SK-N-DZ (cell line): ENCODE measurements at regions not wholly inside any gene's neighbourhood (a gene's known extent, or its start where the extent isn't known, plus 50 kb on each side); places are given as distances from the start of the nearest gene placed in this dataset.
"Not testable (repeated sequence)": the region's sequence is repeated elsewhere in the genome, so short reads cannot be mapped to it uniquely, and the experiment has no call there.

Experiments used
- DNase-seq: peaks from one replicate; pipeline ENCODE4 v3.0.0-alpha.2; 2015; ENCODE audit warnings: low spot score

DNA sequence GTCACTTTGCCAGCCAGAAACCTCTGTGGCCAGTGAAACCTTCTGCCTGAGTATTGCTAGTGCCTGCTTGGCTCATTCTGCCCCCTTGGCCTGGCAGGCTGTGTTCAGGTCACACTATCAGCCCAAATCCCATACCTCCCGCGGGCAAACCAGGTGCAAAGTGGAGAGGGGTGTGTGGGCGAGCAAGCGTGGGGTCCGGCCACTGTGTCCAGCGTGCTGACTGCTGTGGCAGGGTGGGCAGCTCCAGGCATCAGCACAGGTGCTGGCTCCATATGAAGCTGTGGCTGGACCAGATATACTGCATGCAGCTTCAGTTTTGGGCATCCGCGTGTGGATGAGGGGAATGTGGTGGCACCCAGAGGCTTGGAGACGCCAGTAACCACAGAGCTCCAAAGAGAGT is 576.5 kb upstream of the EDIL3 start:
- no peak for DNase-seq

DNA sequence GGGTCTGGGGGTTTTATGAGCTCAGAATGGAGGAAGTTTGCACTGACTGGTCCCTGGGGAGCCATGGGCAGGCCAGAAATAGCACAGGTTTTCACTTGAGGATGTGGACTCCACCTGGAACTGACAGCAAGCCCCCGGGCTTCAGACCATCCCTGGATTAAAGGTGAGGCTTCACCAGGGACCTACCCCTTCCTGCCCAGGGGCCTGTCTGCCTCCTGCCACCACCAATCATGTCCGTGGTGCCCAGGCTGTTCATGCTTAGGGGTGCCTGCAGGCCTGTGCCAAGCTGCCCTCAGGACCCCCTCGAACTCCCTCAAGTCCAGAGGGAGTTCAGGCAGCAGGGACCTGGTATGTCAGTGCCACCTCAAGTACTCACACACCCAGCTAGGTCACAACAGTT is 577.2 kb upstream of the EDIL3 start:
- DNase-seq: no peak

DNA sequence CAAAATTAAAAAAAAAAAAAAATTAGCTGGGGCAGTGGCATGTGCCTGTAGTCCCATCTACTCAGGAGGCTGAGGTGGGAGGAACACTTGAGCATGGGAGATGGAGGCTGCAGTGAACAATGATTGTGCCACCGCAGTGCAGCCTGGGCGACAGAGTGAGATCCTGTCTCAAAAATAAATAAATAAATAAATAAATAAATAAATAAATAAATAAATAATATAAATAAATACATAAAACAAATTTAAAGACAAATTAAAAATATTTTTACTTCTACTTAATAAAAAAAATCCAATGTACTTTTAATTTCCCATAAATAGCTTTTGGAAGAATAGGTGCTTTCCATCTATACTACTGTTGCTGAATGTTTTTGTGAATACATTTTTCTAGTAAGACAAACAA is 598.4 kb upstream of the EDIL3 start:
- DNase-seq: no peak

DNA sequence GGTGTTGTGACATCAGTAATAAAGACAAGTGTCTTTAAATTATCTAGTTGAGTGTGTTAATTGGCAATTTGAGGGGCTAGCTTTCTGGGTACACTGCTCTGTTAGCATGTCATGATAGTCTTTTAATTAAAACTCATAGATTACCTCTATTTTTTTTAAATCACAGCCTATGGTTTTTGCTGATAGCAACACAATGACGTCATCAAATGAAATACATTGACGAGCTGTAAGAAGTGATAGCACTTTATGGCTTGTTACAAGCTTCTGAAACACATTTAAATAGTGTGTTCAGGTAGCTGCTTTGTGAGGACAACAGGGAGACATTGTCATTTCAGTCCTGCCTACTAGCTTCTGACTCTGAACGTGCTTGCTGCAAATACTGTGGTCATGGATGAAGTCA is 600.5 kb upstream of the EDIL3 start:
- DNase-seq: no peak

DNA sequence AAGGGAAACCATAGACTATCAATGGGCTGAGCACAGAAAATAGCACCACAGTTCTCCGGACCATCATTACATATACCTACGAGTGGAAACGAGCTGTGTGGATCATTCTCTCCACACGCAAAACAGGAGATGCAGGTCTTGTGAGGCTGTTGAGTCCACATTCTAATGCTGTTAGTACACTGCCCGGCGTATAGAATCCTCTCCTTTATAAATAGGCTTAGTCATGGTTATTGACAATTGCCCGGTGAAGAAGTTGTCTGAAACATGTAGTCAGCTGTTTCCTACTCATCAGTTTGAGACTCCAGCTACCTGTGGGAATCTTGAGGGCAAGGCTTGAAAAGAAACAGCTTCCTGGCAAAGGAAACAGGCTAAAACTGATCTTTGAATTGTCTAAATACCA is 602.0 kb upstream of the EDIL3 start:
- no peak for DNase-seq

DNA sequence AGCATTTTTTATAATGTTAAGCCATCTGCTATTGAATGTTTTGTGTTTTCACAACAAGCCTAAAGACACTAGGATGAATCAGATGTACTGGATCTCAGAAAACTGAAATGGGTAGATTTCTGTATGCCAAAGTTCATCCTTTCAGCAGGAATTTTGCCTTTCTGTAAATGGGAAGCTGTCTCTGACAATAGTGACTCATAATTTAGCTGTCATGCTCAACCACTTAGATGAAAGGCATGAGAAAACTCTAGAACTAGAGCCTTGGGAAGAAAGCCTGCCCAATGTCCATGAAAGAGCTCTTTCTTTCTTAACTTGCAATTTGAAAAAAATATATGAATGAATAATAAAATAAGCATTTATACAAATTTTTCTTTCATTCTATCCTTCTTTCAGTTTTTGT is 616.0 kb upstream of the EDIL3 start:
- no peak for DNase-seq

DNA sequence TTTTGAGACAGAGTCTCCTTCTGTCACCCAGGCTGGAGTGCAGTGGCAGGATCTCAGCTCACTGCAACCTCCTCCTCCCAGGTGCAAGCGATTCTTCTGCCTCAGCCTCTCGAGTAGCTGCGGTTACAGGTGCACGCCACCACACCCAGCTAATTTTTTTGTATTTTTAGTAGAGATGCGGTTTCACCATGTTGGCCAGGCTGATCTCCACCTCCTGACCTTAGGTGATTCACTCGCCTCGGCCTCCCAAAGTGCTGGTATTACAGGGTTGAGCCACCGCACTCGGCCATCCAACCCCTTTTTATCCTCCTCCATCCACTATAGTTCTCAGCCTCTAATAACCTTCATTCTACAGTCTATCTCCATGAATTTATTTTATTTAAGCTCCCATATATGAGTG is 617.3 kb upstream of the EDIL3 start:
- DNase-seq: not testable (repeated sequence)

DNA sequence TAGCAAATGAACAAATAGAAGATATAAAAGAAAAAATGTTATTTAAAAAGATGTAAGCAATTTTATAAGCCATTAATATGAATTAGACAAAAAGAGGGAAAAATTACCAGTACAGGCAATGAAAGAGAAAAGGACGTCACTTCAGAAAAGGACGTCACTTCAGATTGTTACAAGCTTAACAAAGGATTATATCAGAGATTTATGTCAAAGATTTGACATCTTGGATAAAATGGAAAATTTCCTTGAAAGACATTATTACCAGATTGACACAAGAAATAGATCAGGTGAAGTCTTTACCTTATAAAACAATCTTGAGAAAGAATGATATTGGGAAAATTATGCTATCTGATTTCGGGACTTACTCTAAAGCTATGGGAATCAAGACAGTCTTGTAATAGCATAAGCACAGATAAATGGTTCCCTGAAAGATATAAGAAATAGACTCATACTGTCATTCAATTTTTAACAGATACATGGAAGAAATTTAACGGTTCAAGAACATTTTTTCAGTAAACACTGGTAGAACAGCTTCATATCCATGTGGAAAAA is 625.4 kb upstream of the EDIL3 start:
- no peak for DNase-seq

DNA sequence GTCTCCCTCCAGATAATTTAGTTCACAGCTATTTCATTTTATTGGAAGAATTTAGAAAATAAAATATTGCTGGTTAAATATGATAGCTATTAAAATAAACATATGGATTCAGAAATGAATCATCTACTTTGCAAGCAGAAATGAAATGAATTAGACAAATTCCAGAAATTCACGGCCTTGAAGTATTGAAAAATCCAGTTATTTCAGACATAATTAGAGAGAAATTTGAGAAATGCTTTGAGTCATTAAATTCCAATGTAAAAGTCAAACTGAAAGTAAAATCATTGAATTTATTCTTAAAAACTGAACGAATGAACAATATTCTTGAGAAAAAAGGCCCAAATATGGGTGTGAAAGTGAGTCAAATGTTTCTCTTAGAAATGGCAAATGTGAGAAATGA is 632.6 kb upstream of the EDIL3 start:
- no peak for DNase-seq

DNA sequence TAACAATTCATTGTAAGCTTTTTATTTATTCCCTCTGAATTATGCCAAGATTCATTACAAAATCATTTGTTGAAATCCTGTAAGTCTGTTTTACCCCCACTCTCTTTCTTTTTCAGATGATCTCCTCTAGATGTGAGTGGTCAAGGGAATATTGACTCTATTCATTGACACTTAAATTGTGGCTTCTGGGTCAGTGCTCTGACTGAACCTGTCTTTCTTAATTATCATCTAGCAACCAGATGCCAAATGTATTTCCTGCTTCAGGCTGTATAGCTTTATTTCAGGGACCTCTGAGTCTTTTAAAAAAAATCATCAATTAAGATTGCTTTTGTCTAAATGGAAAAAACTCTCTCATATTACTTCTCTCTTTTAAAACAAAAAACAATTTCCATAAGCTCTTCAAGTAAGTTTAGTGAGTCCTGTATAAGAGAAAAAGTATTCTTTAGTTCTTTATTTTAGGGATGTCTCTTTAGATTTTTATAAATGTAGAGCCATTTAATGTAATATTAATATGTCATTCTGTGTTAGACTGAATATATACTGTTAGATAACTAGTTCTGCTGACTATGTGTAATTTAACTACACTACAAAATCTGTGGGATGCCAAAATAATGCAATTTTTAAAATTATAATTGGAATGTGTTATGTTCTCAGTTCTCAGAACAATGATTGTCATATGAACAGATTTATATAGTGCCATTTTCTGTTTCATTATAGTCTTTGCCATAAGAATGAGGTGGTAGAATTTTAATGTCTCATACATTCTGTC is 645.8 kb upstream of the EDIL3 start:
- DNase-seq: no peak

DNA sequence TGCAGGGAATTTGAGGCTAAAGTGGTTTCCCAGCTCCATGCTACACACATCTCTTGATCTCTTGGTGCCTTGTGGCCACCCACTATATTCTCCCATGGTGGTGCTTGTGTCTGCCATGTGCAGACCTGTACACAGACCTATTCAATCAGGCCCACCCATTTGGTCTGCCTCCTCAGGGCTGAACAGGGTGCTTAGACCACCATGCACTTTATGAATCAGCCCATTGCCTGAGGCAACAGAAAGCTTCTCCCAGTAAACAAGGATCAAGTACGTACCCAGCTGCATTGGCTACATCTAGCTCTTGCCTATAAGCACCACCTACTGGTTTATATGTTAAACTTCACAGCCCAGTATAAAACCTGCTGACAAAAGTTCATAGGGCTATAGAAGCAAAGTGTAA is 664.3 kb upstream of the EDIL3 start:
- DNase-seq: no peak

DNA sequence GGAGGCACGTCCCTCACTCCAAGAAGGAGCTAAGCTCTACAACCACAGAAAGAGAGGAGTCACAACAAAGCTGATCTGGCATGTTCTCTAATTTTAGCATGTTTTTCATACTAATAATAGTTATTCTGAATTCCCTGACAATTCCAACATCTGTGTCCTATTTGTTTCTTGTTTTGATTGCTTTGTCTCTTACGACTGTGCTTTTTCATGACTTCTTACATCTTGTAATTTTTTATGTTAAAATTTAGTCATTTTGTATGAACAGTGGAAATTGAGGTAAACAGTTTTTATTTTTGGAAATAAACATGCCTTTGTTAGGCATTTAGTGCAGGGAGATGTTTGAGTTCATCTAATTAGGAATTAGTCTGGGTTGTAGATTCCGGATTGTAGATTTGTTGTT is 668.1 kb upstream of the EDIL3 start:
- DNase-seq: no peak

DNA sequence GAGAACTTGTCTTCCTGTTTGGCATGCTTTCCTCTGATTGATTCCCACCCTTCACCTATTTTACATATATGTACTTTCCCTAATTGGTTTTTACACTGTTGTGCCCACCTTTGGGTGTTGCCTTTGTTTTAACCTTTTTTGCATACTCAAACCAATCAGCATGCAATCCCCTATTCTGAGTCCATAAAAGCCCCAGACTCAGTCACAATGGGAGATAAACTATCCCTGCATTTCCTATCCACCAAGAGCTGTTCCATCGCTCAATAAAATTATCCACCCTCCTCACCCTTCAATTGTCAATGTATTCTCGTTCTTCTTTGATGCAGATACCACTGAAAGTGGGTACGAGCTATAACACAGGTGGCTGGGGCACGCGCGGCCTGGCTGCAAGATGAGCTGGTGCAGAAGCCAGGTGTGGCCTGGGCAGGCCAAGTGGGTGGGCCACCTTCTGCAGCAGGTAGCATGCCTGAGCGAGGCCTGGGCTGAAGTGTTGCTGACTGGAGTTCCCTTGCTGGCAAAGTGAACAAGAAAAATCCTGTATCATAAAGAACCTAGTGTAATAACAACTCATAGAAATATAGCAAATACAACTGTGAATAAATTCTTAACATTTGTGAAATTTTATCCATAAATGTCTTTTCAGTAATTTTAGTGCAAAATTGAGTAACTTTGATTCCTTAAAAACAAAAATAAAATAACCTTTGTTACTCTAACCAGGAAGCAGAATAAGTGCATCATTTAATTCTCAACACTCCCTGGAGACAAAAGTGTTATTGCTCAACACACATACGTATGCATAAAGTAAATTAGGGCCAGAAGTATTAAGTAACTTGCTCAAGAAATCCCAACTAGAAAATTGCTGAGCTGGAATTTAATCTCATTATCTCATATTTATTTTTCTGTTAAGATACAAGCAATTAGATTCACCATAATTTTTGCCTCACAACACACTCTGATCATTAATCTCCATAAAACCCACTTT is 685.3 kb upstream of the EDIL3 start:
- DNase-seq: no peak

DNA sequence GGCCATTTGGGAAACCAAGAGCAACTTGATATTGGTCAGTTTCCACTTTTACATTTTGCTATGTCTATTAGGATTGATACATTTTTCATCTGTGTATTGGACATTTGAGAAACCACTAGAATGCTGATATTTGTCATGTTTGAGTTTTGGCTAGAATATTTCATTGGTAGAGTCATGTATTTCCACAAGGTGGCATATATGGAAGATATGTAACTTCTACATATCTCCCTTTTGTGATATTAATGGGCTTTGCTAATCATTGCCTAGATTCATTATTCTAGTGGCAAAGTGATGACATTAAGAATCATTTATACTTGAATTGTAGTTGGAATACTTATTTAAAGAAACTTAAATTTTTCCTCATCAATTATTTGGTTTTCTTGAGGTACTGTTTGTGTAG is 692.9 kb upstream of the EDIL3 start:
- DNase-seq: no peak

DNA sequence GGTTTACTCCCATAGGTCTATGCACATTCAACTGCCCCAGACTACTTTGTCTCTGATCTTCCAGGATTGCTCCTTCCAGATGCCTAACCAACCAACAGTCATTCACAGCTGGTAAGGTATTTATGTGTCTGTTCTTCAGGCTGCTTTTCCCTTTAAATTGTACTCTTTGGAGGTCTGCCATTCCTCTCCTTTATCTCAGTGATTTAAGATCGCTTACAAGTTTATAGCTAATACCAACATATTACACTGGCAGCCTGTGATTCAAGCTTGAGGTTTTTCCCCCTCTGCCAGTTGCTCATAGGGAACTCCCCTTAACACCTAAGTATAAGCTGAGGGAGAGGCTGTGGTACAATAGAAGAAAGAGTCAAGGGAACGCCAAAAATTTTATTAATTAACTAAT is 711.7 kb upstream of the EDIL3 start:
- no peak for DNase-seq

DNA sequence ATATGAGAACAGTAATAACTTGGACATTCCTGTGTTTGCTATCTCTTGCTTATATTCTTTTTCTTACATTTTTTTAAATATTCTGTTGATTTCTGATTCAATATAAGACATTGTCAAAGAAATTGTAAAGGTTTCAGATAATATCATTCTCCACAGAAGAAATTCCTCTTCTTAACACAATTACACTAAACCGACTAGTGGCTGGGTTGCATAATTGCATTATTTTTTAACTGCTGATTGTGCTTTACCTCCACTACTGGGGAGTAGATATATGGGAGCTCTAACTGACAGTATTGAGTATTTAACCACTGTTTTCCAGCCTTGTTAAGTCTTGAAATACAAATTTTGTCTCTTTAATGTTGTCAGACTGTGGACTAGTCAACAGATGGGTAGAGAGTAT is 723.8 kb upstream of the EDIL3 start:
- DNase-seq: no peak

DNA sequence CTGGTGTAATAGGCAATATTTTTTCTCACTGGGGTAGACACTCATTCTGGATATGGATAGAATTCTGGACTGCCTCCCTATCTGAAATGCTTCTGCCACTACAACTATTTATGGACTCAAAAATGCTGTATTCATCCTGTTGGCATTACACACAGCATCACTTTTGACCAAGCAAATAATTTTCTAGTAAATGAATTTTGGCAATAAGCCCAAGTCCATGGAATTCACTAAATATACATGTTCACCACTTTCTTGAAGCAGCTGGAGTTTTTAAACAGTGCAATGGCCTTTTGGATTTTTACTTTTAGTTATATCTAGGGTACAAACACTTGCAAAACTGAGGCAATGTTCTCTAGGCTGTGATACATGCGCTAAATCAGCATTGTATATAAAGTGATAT is 724.9 kb upstream of the EDIL3 start:
- no peak for DNase-seq

DNA sequence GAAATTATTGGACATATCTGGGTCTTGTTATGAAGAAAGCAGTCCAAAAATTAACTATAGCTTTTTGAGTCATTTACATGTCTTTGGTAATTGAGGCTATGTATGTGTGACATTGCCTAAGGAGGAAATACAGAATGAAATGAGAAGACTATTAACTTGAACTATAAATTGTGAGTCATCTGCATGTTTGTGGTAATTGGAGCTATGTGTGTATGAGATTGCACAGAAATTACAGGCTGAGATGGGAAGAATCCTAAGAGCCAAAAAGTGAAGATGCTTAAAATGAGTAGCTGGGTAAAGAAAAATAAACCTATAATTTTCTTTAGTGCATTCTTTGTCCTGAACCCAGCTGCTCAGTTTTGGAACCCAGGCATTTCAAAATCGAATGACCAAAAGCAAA is 747.6 kb upstream of the EDIL3 start:
- DNase-seq: no peak

DNA sequence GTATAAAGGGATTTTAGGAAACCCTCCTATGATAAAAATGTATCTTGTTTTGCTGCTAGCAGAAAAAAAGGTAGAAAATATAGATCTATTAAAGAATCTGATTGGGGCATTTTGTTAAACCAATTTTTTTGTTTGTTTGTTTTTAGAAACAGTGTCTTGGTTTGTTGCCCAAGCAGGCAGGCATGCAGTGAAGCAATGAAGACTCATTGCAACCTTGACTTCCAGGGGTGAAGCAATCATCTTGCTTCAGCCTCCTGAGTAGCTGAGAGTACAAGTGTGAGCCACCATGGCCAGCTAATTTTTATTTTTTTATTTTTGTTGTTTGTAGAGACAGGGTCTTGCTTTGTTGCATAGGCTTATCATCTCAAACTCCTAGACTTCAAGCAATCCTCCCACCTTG is 755.8 kb upstream of the EDIL3 start:
- DNase-seq: no peak

DNA sequence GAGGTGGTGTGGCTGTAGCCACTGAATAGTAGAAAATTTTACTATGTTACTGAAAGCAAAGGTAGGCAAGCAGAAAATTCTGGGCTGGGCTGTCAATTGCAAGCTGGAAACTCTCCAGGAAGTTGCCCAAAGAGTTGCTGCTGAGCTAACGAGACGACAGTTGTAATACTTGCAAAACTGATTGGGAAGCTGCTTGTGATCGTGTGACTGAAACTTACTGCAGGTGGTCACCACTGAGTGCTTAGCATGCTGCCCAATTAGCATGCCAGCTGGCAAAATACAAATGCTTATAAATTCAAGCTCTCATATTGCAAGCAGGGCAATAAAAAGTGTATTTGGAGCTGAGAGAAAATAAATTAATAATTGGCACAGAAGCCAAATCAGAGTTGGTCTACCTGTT is 758.5 kb upstream of the EDIL3 start:
- no peak for DNase-seq

DNA sequence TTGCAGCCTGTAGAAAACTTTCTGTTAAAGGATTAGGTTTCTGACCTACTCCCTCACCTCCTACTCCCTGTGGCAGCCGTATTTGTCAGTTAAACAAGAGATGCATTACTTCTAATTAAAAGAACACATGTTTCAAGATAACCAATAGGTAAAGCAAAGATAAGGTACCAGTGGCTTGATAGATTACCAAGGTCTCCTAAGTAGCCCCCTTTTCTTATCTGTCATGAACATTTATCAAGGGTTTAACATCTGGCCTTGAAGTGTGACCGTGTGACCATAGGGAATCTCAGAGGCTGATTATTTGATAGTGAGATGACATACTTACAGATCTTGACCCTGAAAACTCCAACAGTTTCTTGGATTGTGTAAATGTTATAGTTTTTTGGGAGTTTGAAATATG is 764.0 kb upstream of the EDIL3 start:
- no peak for DNase-seq

DNA sequence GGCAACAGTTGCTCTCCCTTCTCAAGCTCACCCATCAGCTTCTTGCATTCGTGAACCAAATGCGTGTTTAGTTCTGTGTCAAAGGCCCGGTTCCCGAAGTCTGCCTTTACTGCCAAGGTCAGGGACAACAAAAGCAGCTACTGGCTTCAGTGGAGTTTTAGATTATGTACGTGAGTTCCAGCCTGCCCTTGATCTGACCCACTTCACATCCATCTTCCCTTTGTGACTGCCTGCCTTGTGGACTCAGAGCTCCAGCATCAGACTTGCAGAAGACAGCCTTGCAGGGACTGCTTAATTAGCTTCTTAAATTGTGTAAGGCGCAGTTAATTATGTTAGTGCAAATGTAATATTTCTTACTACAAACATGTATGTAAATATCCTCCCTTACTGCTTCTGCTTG is 774.7 kb upstream of the EDIL3 start:
- peak; percentile 4 for DNase-seq

DNA sequence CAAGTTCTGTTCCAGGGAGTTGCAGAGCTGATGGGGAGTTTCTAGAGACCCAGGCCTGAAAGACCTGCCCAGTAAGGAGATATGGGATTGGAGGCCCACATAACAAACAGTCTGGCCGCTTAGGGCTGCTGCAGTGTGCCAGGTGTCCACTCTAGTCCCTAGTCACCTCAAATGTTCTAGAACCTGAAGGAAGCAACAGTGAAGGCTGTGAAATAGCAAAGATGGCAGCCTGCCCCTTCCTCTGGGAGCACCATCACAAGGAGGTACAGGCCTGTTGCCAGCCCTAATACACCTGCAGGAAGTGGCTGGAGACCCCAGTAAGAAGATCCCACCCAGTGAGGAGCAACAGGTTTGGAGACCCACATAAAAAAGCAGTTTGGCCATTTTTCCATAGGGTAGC is 783.8 kb upstream of the EDIL3 start:
- DNase-seq: no peak
